ENCODE measurements at regions not wholly inside any gene's neighbourhood (a gene's known extent, or its start where the extent isn't known, plus 50 kb on each side); places are given as distances from the start of the nearest gene placed in this dataset.

- H3K14ac ChIP-seq (ENCODE audit: insufficient read length) = no peak overlapping the region
- WGBS, 2 experiments (ENCODE audit: extremely low coverage in 1 of 2, insufficient coverage in 1 of 2, insufficient read length in 1 of 2, insufficient replicate concordance in 2 of 2, low coverage in 1 of 2, low lambda C conversion rate in 2 of 2, missing lambda C conversion rate in 1 of 2) = 95% methylated on average over 2 of the region's 2 CpGs; no CpG with 5 or more reads in 1 of the 2 experiments
- no peak overlapping the region; a peak in 1 of 7 replicates for H3K9ac ChIP-seq (replicated peaks in 1 of 4; ENCODE audit: extremely low read depth in 1 of 4, low read depth in 3 of 4, low read length in 3 of 4)
- no peaks in the 10 kb centered on the region for H3K79me1 ChIP-seq (ENCODE audit: low read depth, low read length)
- no peak overlapping the region for H4K91ac ChIP-seq (replicated peaks; ENCODE audit: insufficient read length, low read length)
- peak overlapping the region; percentile 14; the same call in 1 of the 2 replicates for H2AFZ ChIP-seq (ENCODE audit: low read length)
- POLR2A ChIA-PET (ENCODE audit: partially characterized antibody) = no interaction called here
- H2BK20ac ChIP-seq (ENCODE audit: low read length) = no peak overlapping the region
- no peak overlapping the region for H2AK5ac ChIP-seq (ENCODE audit: low read depth, low read length)
- no peak overlapping the region for H2BK12ac ChIP-seq (ENCODE audit: low read depth, low read length)
- no peak overlapping the region for H3K4me3 ChIP-seq (ENCODE audit: extremely low read depth in 1 of 4, insufficient read depth in 2 of 4, low read depth in 3 of 4, low read length in 4 of 4)
- H3K23ac ChIP-seq (ENCODE audit: insufficient read length) = no peak overlapping the region
- no peak overlapping the region for H4K5ac ChIP-seq (ENCODE audit: insufficient read length, low read depth, low read length)
- H2BK120ac ChIP-seq (replicated peaks; ENCODE audit: low read depth, low read length) = no peak overlapping the region
- H2BK5ac ChIP-seq (ENCODE audit: low read depth, low read length) = no peak overlapping the region
- H3K4ac ChIP-seq (replicated peaks; ENCODE audit: insufficient read length, low read depth, low read length) = no peak overlapping the region
- no peaks in the 10 kb centered on the region for H3K79me2 ChIP-seq (ENCODE audit: control insufficient read depth in 1 of 2, insufficient read depth in 2 of 2, low read length in 2 of 2)
- no peaks in the 10 kb centered on the region for H3K27me3 ChIP-seq (replicated peaks in 1 of 4; ENCODE audit: control insufficient read depth in 3 of 4, extremely low read depth in 1 of 4, insufficient read depth in 3 of 4, low read length in 3 of 4)
- no peak overlapping the region for H3K18ac ChIP-seq (ENCODE audit: extremely low read depth, low read length)
- H2BK15ac ChIP-seq (ENCODE audit: low read length) = no peak overlapping the region
- no peak for FAIRE-seq
- CTCF ChIA-PET (ENCODE audit: partially characterized antibody) = interaction anchor here (0.9 to 4.8 kb wide), 2 partner anchors 11 to 31 kb away, joined by 3 to 28 read pairs; no protein-coding TSS in a partner anchor
- H3K56ac ChIP-seq (replicated peaks; ENCODE audit: insufficient read length, low read depth, low read length) = no peak overlapping the region
- no peaks in the 10 kb centered on the region for H3K9me3 ChIP-seq (ENCODE audit: insufficient read depth in 2 of 2, low read depth in 1 of 2, low read length in 1 of 2)
- H3K27ac ChIP-seq (ENCODE audit: low read depth, low read length) = no peak overlapping the region
- H3K36me3 ChIP-seq (ENCODE audit: control insufficient read depth in 2 of 4, insufficient read depth in 4 of 4, low read length in 3 of 4) = no peaks in the 10 kb centered on the region
- no peaks in the 10 kb centered on the region for H3K23me2 ChIP-seq (ENCODE audit: low read depth, low read length)
- no peaks in the 10 kb centered on the region for H3K4me1 ChIP-seq (replicated peaks in 1 of 4; ENCODE audit: control insufficient read depth in 3 of 4, insufficient read depth in 4 of 4, low read length in 3 of 4)
- H4K20me1 ChIP-seq (replicated peaks in 1 of 2; ENCODE audit: control insufficient read depth in 1 of 2, insufficient read depth in 2 of 2, low read length in 2 of 2) = no peaks in the 10 kb centered on the region
- no peak for DNase-seq (ENCODE audit: low read depth in 1 of 2, low spot score in 2 of 2)
- H4K8ac ChIP-seq (ENCODE audit: extremely low read depth, insufficient read depth, low read length) = no peak overlapping the region
- H3K4me2 ChIP-seq (ENCODE audit: insufficient read depth in 1 of 2, low read depth in 2 of 2, low read length in 2 of 2) = no peak overlapping the region
- TF ChIP-seq, protein P1, sequence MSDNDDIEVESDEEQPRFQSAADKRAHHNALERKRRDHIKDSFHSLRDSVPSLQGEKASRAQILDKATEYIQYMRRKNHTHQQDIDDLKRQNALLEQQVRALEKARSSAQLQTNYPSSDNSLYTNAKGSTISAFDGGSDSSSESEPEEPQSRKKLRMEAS (IDR thresholded peaks at IDR 0.05) = no peak
- TF ChIP-seq EP300 (IDR thresholded peaks at IDR 0.05; ENCODE audit: borderline replicate concordance in 1 of 2, low read depth in 2 of 2, low read length in 2 of 2) (no peak), KDM4A (IDR thresholded peaks at IDR 0.05; ENCODE audit: low read depth, low read length, severe bottlenecking) (no peak), BCL11A (IDR thresholded peaks at IDR 0.05; ENCODE audit: low read depth in 2 of 2, low read length in 2 of 2) (no peak), TCF12 (IDR thresholded peaks at IDR 0.05; ENCODE audit: low read depth, low read length) (no peak)
These were observed 176.4 kb upstream of the PALMD start for GRCh38 chr1:99469550-99469971.
